Endodermal cell (in vitro differentiated cells): ENCODE measurements at regions not wholly inside any gene's neighbourhood (a gene's known extent, or its start where the extent isn't known, plus 50 kb on each side); places are given as distances from the start of the nearest gene placed in this dataset.

Source experiments
- DNase-seq: peaks from one replicate; pipeline ENCODE4 v3.0.0-alpha.2; 2017
- H3K27ac ChIP-seq: 2 replicates; pipeline ENCODE4 v1.5.1; 2013; ENCODE audit warnings: mild to moderate bottlenecking, low read depth, low read length, moderate library complexity
- H3K27me3 ChIP-seq: 2 replicates; pipeline ENCODE4 v1.6.1; 2013; ENCODE audit warnings: mild to moderate bottlenecking, low read length, moderate library complexity; ENCODE audit not compliant: insufficient read depth, control insufficient read depth, poor library complexity, severe bottlenecking
- H3K36me3 ChIP-seq: 2 replicates; pipeline ENCODE4 v1.7.0; 2013; ENCODE audit warnings: mild to moderate bottlenecking, low read length, moderate library complexity; ENCODE audit not compliant: control insufficient read depth, insufficient read depth
- H3K4me1 ChIP-seq: one replicate; pipeline ENCODE4 v1.7.0; 2013; ENCODE audit warnings: low read length; ENCODE audit not compliant: control insufficient read depth, insufficient read depth
- H3K4me3 ChIP-seq: 2 replicates; pipeline ENCODE4 v1.5.1; 2013; ENCODE audit warnings: mild to moderate bottlenecking, low read length, moderate library complexity
- H3K9ac ChIP-seq: 2 replicates; pipeline ENCODE4 v1.6.1; 2013; ENCODE audit warnings: mild to moderate bottlenecking, low read length, moderate library complexity; ENCODE audit not compliant: poor library complexity, severe bottlenecking; ENCODE audit errors: extremely low read depth
- H3K9me3 ChIP-seq: 2 replicates; pipeline ENCODE4 v1.6.1; 2013; ENCODE audit warnings: mild to moderate bottlenecking, low read length, moderate library complexity; ENCODE audit not compliant: control insufficient read depth
- H3K27ac Mint-ChIP-seq: 2 replicates; pipeline ENCODE4 v1.8.0; 2020; ENCODE audit warnings: mixed read lengths
- H3K27me3 Mint-ChIP-seq: 2 replicates; pipeline ENCODE4 v1.8.0; 2021; ENCODE audit warnings: mild to moderate bottlenecking, mixed read lengths; ENCODE audit not compliant: insufficient read depth
- H3K36me3 Mint-ChIP-seq: 2 replicates; pipeline ENCODE4 v1.8.0; 2020; ENCODE audit warnings: low read depth, mixed read lengths
- H3K4me1 Mint-ChIP-seq: 2 replicates; pipeline ENCODE4 v1.8.0; 2020; ENCODE audit warnings: mixed read lengths
- H3K4me3 Mint-ChIP-seq: 2 replicates; pipeline ENCODE4 v1.8.0; 2020; ENCODE audit warnings: mild to moderate bottlenecking, moderate library complexity, mixed read lengths
- H3K9me3 Mint-ChIP-seq: 2 replicates; pipeline ENCODE4 v1.8.0; 2020; ENCODE audit warnings: mild to moderate bottlenecking, mixed read lengths
- WGBS, 2 experiments: methylation state at CpG; one replicate each; pipeline versions ENCODE4 v1.1.5 to v1.1.7; 2013; ENCODE audit warnings: missing lambda C conversion rate in 2 of 2, mixed read lengths in 1 of 2; ENCODE audit not compliant: insufficient coverage in 1 of 2, insufficient read length in 1 of 2; 5-methylcytosine and 5-hydroxymethylcytosine counted together
- TF ChIP-seq, protein P1 (sequence below): fragments of 200-600 bp; sonication (generic); conservative IDR thresholded peaks from 2 replicates; pipeline ENCODE4 v1.5.0; 2021; ENCODE audit warnings: antibody characterized with exemption, mild to moderate bottlenecking

DNA sequence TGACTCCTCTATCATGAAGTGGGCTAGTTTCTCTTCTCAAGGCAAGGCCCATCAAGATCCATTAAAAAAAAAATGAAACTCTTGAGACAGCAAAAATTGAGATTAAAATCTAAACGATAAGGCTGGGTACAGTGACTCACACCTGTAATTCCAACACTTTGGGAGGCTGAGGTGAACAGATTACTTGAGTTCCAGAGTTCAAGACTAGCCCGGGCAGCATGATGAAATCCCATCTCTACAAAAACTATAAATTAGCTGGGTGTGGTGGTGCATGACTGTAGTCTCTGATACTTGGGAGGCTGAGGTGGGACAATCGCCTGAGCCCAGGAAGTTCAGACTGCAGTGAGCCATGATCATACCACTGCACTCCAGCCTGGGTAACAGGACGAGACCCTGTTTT is 226.5 kb upstream of the SOX5 start:
- no peaks in the 10 kb centered on the region for H3K27me3 Mint-ChIP-seq
- Histone ChIP-seq H3K4me3 (no peak overlapping the region), H3K4me1 (no peaks in the 10 kb centered on the region), H3K36me3 (no peaks in the 10 kb centered on the region), H3K9me3 (no peaks in the 10 kb centered on the region), H3K27me3 (no peaks in the 10 kb centered on the region), H3K9ac (no peak overlapping the region), H3K27ac (no peak overlapping the region)
- H3K36me3 Mint-ChIP-seq = no peaks in the 10 kb centered on the region
- TF ChIP-seq, protein P1, sequence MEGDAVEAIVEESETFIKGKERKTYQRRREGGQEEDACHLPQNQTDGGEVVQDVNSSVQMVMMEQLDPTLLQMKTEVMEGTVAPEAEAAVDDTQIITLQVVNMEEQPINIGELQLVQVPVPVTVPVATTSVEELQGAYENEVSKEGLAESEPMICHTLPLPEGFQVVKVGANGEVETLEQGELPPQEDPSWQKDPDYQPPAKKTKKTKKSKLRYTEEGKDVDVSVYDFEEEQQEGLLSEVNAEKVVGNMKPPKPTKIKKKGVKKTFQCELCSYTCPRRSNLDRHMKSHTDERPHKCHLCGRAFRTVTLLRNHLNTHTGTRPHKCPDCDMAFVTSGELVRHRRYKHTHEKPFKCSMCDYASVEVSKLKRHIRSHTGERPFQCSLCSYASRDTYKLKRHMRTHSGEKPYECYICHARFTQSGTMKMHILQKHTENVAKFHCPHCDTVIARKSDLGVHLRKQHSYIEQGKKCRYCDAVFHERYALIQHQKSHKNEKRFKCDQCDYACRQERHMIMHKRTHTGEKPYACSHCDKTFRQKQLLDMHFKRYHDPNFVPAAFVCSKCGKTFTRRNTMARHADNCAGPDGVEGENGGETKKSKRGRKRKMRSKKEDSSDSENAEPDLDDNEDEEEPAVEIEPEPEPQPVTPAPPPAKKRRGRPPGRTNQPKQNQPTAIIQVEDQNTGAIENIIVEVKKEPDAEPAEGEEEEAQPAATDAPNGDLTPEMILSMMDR = no peak
- no peak overlapping the region for H3K27ac Mint-ChIP-seq
- no peaks in the 10 kb centered on the region for H3K9me3 Mint-ChIP-seq
- no peak overlapping the region for H3K4me3 Mint-ChIP-seq
- peaks cover 5% of the 10 kb centered on the region for H3K4me1 Mint-ChIP-seq
- WGBS, 2 experiments = 83 to 100% methylated on average over 1 to 3 of the region's 4 CpGs
- no peak for DNase-seq

DNA sequence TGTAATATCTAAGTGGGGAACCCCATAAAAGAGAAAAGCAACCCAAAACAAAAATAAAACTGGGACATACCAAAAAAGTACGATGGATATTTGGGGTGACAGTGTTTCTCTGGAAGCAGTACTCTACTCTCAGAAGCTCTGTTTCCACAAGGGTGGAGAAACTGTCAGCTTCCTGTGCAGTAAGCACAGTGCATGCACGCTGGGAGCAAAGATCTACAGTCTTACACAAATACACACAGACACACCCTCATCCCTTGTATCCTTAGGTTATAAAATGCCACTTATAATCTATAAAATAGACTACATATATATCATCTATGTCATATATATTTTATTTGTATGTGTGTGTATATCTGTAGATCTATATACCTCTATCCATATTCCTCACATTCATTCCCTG is 225.8 kb upstream of the SOX5 start:
- Histone ChIP-seq H3K4me1 (no peaks in the 10 kb centered on the region), H3K27ac (no peak overlapping the region), H3K9ac (no peak overlapping the region), H3K36me3 (no peaks in the 10 kb centered on the region), H3K4me3 (no peak overlapping the region), H3K9me3 (no peaks in the 10 kb centered on the region), H3K27me3 (no peaks in the 10 kb centered on the region)
- H3K27me3 Mint-ChIP-seq = no peaks in the 10 kb centered on the region
- no peak overlapping the region for H3K27ac Mint-ChIP-seq
- 71 to 91% methylated on average over 1 to 2 of the region's 2 CpGs for WGBS, 2 experiments
- H3K4me3 Mint-ChIP-seq = no peak overlapping the region
- H3K4me1 Mint-ChIP-seq = peaks cover 5% of the 10 kb centered on the region
- TF ChIP-seq, protein P1 = no peak
- no peaks in the 10 kb centered on the region for H3K36me3 Mint-ChIP-seq
- DNase-seq = no peak
- H3K9me3 Mint-ChIP-seq = no peaks in the 10 kb centered on the region

- Histone ChIP-seq H3K4me3 (no peak overlapping the region), H3K9me3 (no peaks in the 10 kb centered on the region), H3K9ac (no peak overlapping the region), H3K36me3 (no peaks in the 10 kb centered on the region), H3K27me3 (no peaks in the 10 kb centered on the region), H3K27ac (no peak overlapping the region), H3K4me1 (no peaks in the 10 kb centered on the region)
- no peak overlapping the region for H3K4me3 Mint-ChIP-seq
- H3K9me3 Mint-ChIP-seq = no peaks in the 10 kb centered on the region
- no peak for DNase-seq
- no peaks in the 10 kb centered on the region for H3K27me3 Mint-ChIP-seq
- H3K36me3 Mint-ChIP-seq = no peaks in the 10 kb centered on the region
- 90 to 92% methylated on average over 7 of the region's 7 CpGs for WGBS, 2 experiments
- peaks cover 5% of the 10 kb centered on the region for H3K4me1 Mint-ChIP-seq
- TF ChIP-seq, protein P1 = no peak
- no peak overlapping the region for H3K27ac Mint-ChIP-seq
Observed at GRCh38 chr12:24173067-24173466, 223.6 kb upstream of the SOX5 start.
